ENCODE measurements at regions not wholly inside any gene's neighbourhood (a gene's known extent, or its start where the extent isn't known, plus 50 kb on each side); places are given as distances from the start of the nearest gene placed in this dataset.

DNA sequence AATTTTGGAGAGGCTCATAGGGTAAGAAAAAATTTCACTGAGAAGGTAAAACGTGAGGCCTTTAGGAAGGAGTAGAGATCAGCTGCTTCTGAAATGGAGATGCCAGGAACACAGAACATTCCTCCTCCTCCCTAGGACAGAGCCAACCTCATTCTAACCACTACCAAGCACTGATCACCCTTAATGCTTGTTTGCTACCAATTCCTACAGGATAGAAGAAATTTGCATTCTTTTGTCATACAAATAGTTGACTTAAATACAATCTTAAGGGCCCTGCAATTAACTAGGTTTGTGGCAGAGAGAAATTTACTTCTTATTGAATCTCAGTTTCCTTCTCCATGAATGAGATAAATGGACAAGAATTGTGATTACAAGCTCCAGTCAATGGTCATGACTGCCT is 780.2 kb upstream of the WWC1 start:
- no peak for DNase-seq (ENCODE audit: low read depth in 4 of 4, low spot score in 1 of 4)

DNA sequence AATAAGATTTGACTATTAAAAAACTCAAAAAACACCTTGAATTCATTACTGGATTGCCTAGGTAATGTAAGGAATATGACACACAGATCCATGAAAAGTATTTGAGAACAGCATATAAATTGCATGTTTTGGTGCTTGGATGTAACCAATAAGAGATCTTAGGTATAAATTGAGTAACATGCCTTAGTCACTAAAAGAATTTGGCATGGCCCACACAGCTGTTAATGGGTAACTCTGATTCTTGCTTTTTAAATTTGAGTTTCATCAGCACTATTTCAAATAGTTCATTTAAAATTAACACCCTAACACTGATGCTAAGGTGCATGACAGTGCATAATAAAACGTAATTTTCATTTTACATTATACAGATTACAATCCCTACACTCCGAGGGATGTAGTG is 779.3 kb upstream of the WWC1 start:
- no peak for DNase-seq (ENCODE audit: low read depth in 4 of 4, low spot score in 1 of 4)

DNA sequence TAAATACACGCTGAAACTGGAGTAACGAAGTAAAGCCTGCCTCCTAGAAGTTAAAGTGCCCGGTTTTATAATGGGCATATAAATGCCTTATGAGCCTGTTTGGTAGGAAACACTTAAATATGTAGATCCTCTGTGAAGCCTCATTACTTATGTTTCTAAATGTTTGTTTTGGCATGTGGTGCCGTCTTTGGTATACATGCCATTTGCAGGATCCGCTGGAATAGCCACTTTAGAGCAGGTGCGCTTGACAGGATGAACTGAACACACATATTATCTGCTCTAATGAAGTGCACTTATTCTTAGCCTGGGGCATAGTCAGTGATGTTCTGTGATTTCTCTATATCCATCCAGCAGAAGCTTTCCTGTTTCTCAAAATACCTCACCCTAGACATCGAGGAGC is 778.1 kb upstream of the WWC1 start:
- DNase-seq (ENCODE audit: low read depth in 4 of 4, low spot score in 1 of 4) = no peak

GRCh38 chr5:167514461-167514860 is 777.0 kb upstream of the WWC1 start:
- no peak for DNase-seq (ENCODE audit: low read depth in 4 of 4, low spot score in 1 of 4)

DNA sequence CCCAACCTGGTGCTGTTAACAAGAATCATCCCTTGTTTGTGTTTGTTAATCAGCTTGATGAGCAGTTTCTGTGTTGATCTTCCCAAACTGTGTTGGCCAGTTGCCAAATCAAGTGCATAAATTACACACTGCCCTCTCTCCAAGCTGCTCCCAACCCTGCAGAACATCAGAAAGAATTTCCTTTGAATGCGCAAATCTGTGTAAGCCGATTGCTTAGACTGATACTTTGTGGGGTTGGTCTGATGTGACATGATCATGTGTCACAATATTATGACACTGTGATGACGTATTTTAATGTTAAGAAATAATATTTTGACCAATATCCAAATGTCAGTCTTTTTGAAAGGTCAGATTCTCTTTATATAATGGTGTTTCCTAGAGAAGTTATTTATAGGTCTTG is 766.4 kb upstream of the WWC1 start:
- no peak for DNase-seq (ENCODE audit: low read depth in 4 of 4, low spot score in 1 of 4)

DNA sequence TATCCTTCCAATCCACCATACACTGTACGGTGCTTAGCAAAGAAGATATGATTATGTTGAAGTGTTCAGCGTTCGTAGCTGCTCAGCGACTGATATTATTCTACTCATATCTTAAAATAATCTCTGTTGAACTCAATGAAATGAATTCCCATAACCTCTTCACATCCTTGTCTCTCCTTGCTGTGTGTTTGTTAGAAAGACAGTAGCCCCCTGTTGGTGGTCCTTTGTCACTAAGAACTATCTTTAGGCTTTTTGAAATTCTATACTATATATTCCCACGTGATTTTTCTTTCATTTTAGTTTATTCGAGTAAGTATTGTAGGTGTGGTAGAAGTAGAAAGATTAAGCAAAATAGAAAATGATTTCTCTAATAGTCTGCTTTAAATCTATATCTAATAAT is 762.8 kb upstream of the WWC1 start:
- no peak for DNase-seq (ENCODE audit: low read depth in 4 of 4, low spot score in 1 of 4)

DNA sequence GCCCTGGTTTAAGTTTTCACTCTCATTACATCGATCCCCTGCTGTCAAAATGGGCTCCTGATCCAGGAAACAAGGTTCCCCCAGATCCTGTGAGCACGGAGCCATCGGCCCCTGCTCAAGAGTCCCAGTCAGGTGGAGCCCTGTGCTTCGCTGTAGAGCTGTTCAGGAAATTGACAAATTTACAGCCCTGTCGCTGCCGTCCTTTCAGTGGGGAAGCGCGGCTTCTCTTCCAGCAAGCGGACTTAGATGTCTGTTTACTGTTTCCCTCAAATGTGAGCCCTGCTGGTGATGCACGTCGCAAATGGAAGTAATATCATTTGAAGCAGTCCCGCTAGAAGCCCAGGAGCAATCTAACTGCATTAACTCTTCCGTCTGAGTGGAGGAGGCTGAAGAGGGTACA is 760.9 kb upstream of the WWC1 start:
- no peak for DNase-seq (ENCODE audit: low read depth in 4 of 4, low spot score in 1 of 4)

DNA sequence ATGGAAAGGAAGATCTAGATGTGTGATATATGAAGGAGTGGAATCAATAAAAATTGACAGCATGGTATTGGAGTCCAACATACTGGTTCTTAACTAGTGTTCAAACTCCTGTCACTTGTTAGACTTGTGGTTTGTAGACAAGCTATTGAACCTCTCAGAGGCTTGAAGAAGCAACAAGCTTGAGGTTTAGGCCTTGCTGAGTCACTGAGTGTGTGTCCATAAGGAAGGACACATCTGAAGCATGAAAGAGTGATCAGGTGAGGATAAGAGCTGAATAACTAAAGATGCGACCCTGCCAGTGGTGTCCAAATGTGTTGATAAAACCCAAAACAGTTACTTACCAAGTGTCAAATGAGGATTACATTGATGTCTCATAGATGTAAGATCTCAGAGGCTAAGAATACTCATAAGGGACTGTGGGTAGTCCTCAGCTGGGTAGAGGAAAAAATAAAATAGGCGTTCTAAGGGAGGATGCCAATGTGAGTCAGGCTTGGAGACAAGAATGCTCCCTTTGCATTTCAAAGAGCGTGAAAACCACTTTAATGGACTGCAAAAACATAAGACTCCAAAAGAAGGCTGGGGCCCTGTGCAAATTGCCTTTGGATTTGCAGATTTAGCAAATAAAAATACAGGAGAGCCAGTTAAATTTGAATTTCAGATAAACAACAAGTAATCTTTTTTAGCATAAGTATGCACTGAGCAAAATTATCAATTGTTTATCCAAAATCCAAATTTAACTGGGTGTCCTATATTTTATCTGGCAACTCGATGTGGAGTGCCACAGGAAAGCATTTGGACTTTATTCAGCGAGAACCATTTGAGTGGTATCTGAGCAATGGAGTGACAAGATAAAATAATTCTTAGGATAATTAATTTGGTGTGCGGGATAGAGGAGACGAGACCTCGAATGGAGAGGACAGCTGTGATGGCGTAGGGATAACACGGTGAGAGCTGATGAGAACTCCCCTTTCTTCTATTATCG is 757.3 kb upstream of the WWC1 start:
- DNase-seq (ENCODE audit: low read depth in 4 of 4, low spot score in 1 of 4) = no peak

- DNase-seq (ENCODE audit: low read depth in 4 of 4, low spot score in 1 of 4) = no peak
Measured at GRCh38 chr5:167539747-167540146, 751.7 kb upstream of the WWC1 start.

DNA sequence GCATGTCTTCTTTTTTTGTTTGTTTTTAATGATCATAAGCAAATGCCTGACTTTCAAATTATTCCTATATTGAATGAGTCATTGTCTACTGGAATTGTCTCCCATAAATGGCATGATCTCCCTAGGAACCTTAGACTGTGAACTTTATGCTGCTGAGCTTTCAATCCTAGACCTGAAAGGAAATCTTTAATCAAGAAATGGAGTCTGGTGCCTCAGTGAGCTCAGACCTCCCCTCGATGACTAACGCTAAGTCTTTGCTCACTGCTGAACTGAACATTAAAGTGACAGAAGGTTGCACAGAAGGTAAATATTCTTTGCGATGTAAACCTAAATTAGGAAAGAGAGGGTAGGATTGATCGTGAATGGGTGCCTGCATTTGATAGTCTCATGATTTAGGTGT is 745.2 kb upstream of the WWC1 start:
- DNase-seq (ENCODE audit: low read depth in 4 of 4, low spot score in 1 of 4) = no peak

GRCh38 chr5:167552356-167552755 is 739.1 kb upstream of the WWC1 start:
- DNase-seq (ENCODE audit: low read depth in 4 of 4, low spot score in 1 of 4) = no peak

GRCh38 chr5:167553511-167553910 is 737.9 kb upstream of the WWC1 start:
- no peak for DNase-seq (ENCODE audit: low read depth in 4 of 4, low spot score in 1 of 4)

GRCh38 chr5:167554564-167555290 is 736.7 kb upstream of the WWC1 start:
- no peak for DNase-seq (ENCODE audit: low read depth in 4 of 4, low spot score in 1 of 4)

DNA sequence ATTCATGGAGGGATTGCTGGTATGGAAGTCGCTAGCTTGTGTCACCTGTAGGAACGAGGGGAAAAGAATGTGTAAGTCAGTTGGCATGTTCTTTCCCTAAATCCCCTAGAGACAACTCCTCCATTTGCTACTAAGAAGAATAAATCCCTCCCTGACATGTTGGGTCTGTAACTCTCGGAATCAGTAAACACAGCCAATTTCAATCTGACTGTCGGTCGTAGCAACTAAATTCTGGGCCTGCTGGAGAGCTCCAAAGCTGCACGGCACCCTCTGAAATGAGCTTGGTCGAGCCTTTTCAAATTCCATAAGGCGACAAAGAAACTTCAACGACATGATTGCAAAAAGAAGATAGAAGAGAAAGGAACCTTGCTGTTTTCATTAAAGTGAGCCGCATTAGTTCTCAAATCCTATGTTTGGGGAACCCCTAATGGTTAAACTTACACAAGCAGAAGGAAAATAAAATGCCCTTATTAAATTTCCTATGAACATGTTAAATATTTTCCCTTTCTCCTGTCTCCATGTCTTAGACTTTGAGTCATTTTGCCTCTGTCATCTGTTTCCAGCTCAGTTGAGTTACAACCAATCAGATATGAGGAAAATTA is 735.8 kb upstream of the WWC1 start:
- no peak for DNase-seq (ENCODE audit: low read depth in 4 of 4, low spot score in 1 of 4)

DNA sequence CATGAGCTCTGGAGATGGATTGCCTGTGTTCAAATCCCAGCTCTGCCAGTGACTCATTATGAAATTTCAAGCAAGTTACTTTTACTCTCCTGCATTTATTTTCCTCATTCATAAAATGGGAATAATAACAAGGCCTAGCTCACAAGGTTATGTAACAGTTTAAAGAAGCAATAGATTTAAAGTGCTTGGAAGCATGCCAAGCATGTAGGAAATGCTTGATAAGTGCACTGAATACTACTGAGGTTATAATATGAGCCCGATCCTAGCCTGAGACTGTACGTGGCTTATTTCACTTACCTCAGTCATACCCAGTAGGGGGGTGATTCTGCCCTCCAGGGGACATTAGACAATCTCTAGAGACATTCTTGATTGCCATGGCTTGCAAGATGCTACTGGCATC is 734.1 kb upstream of the WWC1 start:
- DNase-seq (ENCODE audit: low read depth in 4 of 4, low spot score in 1 of 4) = no peak

DNA sequence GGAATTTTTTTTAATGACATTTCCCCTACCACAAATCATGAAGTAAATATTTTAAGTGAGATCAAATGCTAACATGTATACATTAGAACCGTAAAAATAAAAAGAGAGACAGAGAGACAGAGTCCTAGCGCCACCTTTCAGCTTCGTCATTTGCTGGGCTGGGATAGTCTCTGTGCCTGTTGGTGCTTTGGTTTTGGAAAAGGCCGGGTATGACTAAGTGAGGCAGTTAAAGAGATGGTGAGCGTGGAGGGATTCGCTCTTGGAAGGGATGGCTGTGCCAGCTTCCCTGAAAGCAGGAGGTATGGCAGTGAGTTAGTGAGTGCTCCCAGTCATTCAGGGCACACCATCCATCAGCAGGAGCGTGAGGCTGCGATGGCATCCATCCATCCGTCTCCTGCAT is 729.6 kb upstream of the WWC1 start:
- no peak for DNase-seq (ENCODE audit: low read depth in 4 of 4, low spot score in 1 of 4)

- DNase-seq (ENCODE audit: low read depth in 4 of 4, low spot score in 1 of 4) = no peak
Measured at GRCh38 chr5:167564275-167564674, 727.2 kb upstream of the WWC1 start.

DNA sequence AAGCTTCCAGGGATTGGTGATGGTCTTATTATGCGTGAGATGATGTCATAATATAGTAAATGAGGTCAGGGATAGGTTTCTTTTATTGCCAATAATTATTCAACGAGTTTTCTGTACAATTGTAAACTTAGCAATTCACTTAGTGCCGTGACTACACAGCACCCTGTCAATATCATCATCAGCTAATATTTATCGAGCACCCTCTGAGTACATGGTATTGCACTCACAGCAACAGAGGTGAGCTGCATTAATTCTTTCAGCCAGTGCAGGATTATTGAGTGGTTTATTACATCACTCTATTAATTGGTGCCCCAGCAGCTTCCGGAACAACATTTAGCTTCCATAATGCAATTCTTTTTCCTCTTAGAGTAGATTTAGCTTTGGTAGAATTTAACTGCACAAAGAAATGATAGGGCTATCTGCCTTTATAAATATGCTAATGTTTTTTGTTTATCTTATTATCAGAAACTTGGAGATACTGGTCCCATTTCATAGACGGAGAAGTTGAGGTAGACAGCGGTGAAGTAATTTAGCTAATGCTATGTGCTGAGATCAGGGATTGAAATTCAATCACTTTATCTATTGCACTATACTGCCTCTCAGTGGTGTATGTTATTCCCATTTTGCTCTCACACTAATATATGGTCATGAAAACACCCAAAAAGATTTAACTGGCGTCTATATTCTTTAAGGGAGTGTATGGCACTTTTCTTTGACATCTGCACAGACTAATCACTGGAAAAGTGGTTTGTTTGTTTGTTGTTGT is 726.1 kb upstream of the WWC1 start:
- DNase-seq (ENCODE audit: low read depth in 4 of 4, low spot score in 1 of 4) = no peak

DNA sequence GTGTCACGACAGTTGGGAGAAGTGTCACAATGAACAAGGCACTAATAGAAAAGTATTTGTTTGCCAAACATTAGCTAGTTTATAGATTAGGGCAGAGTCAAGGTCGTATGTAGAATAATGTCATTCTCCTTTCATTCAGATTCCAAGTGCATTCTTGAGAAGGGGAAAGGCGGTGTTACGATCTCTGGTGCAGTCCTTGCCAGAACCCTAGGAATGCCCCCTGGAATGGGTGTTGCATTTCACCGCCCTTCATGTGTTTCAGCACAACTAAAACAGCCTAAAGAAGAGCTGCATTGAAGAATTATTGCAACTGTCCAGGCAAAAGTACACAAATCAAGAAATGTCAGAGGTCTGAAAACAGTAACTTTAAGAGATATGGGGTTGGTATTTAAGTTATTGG is 721.0 kb upstream of the WWC1 start:
- no peak for DNase-seq (ENCODE audit: low read depth in 4 of 4, low spot score in 1 of 4)

DNA sequence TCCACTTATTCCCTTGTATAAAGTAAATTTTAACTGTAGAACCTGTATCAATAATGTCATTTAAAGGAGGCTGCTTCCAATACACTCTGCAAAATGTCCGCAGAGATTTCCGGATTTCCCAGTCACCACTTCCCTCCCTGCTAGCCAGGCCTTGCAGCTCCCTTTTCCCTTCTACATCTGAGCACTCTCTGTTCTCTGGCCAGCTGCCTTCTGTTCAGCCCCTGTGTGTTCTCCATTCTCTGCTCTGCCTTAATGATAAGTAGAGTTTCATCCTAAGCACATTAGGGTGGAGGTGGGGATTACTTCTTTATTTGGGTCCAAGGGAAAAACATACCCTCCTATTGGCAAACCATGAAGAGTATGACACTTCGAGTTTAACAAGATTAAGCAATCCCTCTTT is 719.6 kb upstream of the WWC1 start:
- DNase-seq (ENCODE audit: low read depth in 4 of 4, low spot score in 1 of 4) = no peak

DNA sequence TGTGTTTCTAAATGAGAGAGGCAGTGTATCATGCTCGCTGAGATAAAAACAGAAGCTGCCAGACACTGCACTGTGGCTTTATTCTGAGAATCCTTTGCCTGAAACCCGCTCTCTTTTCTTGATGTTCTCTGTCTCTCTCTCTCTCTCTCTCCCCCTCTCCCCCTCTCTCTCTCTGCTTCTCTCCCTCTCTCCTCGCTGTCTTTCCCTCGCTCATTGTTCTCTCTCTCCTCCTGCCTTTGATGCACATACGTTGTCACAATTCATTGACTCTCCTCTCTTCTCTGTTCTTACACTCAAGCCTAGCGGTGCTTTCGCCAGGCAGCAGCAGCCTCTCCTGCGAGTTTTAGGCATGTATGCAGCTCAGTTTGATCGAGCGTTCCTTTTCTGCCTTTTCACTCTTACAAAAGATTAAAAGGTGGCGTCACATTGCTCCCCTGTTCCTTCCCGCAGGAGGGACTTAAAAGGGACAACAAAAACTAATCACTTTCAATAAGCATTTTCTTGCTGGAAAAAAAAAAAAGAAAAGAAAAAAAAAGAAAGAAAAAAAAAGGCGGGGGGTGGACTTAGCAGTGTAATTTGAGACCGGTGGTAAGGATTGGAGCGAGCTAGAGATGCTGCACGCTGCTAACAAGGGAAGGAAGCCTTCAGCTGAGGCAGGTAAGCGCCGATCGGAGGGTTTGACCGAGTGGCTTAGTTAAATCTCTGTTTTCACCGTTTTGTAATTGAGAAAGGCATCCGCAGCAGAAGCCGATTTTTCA is 717.9 kb upstream of the WWC1 start:
- DNase-seq (ENCODE audit: low read depth in 4 of 4, low spot score in 1 of 4) = no peak
